GM12878 (cell line): ENCODE measurements at regions not wholly inside any gene's neighbourhood (a gene's known extent, or its start where the extent isn't known, plus 50 kb on each side); places are given as distances from the start of the nearest gene placed in this dataset.

ENCODE experiments used
- ATAC-seq: fragments of 200-7000 bp; cut with Tn5 transposase; 3 replicates; pipeline ENCODE4 v1.9.1; 2020; ENCODE audit warnings: mild to moderate bottlenecking, moderate library complexity
- BruUV-seq: library from RNA; stranded (reverse); fragments of 400-500 nt; replicated peaks from 2 replicates; lab custom pipeline; 2021; lab: Mats Ljungman, UMichigan
- CTCF ChIA-PET: fragments of 300-600 bp; sonication (Branson Sonifier 250); formaldehyde crosslinking; extraction: SDS; loops from one replicate; lab custom pipeline; 2021; ENCODE audit warnings: inconsistent platforms; lab: Yijun Ruan, JAX
- POLR2A ChIA-PET: fragments of 350-600 bp; formaldehyde crosslinking; extraction: SDS; loops from one replicate; lab custom pipeline; 2021; ENCODE audit warnings: inconsistent platforms; lab: Charles Lee
- RAD21 ChIA-PET: fragments of 300-600 bp; sonication (Branson Sonifier 250); formaldehyde crosslinking; loops from one replicate; lab custom pipeline; 2023; ENCODE audit warnings: antibody characterized with exemption; ENCODE audit not compliant: unreplicated experiment; lab: Charles Lee
- SMC1A ChIA-PET: fragments of 300-600 bp; sonication (Branson Sonifier 250); formaldehyde crosslinking; loops from one replicate; lab custom pipeline; 2023; ENCODE audit not compliant: unreplicated experiment, uncharacterized antibody; lab: Charles Lee
- DNase-seq: peaks from one replicate; pipeline ENCODE4 v3.0.0-alpha.2; 2011; ENCODE audit warnings: low read depth, low spot score
- FAIRE-seq: peaks from 3 replicates; lab custom pipeline; 2011; peaks lifted over from hg19 to GRCh38; lab: Jason Lieb, UNC
- H2AFZ ChIP-seq: 2 replicates; pipeline ENCODE4 v1.6.0; 2011; ENCODE audit warnings: low read depth, low read length, control low read depth; ENCODE audit not compliant: control insufficient read depth
- H3K27ac ChIP-seq: 2 replicates; pipeline ENCODE4 v1.5.1; 2011; ENCODE audit warnings: control low read depth; ENCODE audit not compliant: control insufficient read depth, insufficient read depth
- H3K27me3 ChIP-seq, 2 experiments: replicated peaks in 1 of 2; 2 replicates each; pipeline versions ENCODE4 v1.6.0 to v1.6.1; 2011; ENCODE audit warnings: low read length in 1 of 2; ENCODE audit not compliant: control insufficient read depth in 2 of 2, insufficient read depth in 2 of 2
- H3K36me3 ChIP-seq, 2 experiments: 2 replicates each; pipeline ENCODE4 v1.5.1; 2011; ENCODE audit warnings: low read length in 1 of 2; ENCODE audit not compliant: control insufficient read depth in 2 of 2, insufficient read depth in 2 of 2
- H3K4me1 ChIP-seq: 2 replicates; pipeline ENCODE4 v1.6.1; 2011; ENCODE audit warnings: mild to moderate bottlenecking, low read length, moderate library complexity, mixed read lengths; ENCODE audit not compliant: control insufficient read depth, insufficient read depth
- H3K4me2 ChIP-seq: 2 replicates; pipeline ENCODE4 v1.6.0; 2011; ENCODE audit warnings: control low read depth; ENCODE audit not compliant: control insufficient read depth, insufficient read depth
- H3K4me3 ChIP-seq: fragments of 200-600 bp; sonication (generic); 2 replicates; pipeline ENCODE4 v1.5.1; 2016
- H3K79me2 ChIP-seq: 2 replicates; pipeline ENCODE4 v1.6.0; 2011; ENCODE audit warnings: low read length; ENCODE audit not compliant: control insufficient read depth, insufficient read depth
- H3K9ac ChIP-seq: 2 replicates; pipeline ENCODE4 v1.8.0; 2011; ENCODE audit warnings: low read length, control low read depth, mixed read lengths; ENCODE audit not compliant: control insufficient read depth, insufficient read depth
- H3K9me3 ChIP-seq: replicated peaks from 3 replicates; pipeline ENCODE4 v1.5.1; 2011; ENCODE audit warnings: mild to moderate bottlenecking, low read length; ENCODE audit not compliant: control insufficient read depth, insufficient read depth
- H4K20me1 ChIP-seq: 2 replicates; pipeline ENCODE4 v1.6.0; 2011; ENCODE audit not compliant: control insufficient read depth, insufficient read depth
- EZH2 ChIP-seq: IDR thresholded peaks from 2 replicates; pipeline ENCODE4 v1.6.1; 2012; ENCODE audit warnings: low read depth, mild to moderate bottlenecking, control low read depth, inconsistent platforms, low read length, borderline replicate concordance; ENCODE audit not compliant: control insufficient read depth
- HDGF ChIP-seq: fragments of 450-650 bp; IDR thresholded peaks from 2 replicates; pipeline ENCODE4 v1.6.1; 2016; ENCODE audit warnings: antibody characterized with exemption
- IKZF1 ChIP-seq: fragments of 450-650 bp; conservative IDR thresholded peaks from 2 replicates; pipeline ENCODE4 v1.6.1; 2017; ENCODE audit warnings: antibody characterized with exemption, mild to moderate bottlenecking
- KDM1A ChIP-seq: fragments of 200-600 bp; sonication (generic); IDR thresholded peaks from 2 replicates; pipeline ENCODE4 v1.6.1; 2016; ENCODE audit warnings: borderline replicate concordance
- NFYB ChIP-seq: IDR thresholded peaks from 2 replicates; pipeline ENCODE4 v1.6.1; 2011; ENCODE audit warnings: low read depth, mild to moderate bottlenecking, low read length, improper control_type of control experiment, moderate library complexity; ENCODE audit not compliant: insufficient read depth
- PML ChIP-seq: IDR thresholded peaks from 2 replicates; pipeline ENCODE4 v1.6.1; 2012; ENCODE audit warnings: low read length, inconsistent platforms
- RCOR1 ChIP-seq: conservative IDR thresholded peaks from 2 replicates; pipeline ENCODE4 v1.6.1; 2012; ENCODE audit warnings: low read depth, low read length, improper control_type of control experiment
- RFX5 ChIP-seq: IDR thresholded peaks from 2 replicates; pipeline ENCODE4 v1.6.1; 2011; ENCODE audit warnings: low read depth, low read length, improper control_type of control experiment
- RUNX3 ChIP-seq: IDR thresholded peaks from 2 replicates; pipeline ENCODE4 v1.6.1; 2012; ENCODE audit warnings: low read length, inconsistent platforms
- ZNF274 ChIP-seq: IDR thresholded peaks from one replicate; pipeline ENCODE4 v1.8.0; 2011; ENCODE audit not compliant: insufficient read length, insufficient read depth
- ZSCAN29 ChIP-seq: fragments of 450-650 bp; IDR thresholded peaks from 2 replicates; pipeline ENCODE4 v1.6.1; 2017; ENCODE audit warnings: mild to moderate bottlenecking, moderate library complexity
- WGBS: methylation state at CpG from one replicate; pipeline ENCODE4 v1.1.6; 2016; ENCODE audit warnings: low lambda C conversion rate; ENCODE audit not compliant: insufficient replicate concordance, insufficient coverage; ENCODE audit errors: missing lambda C conversion rate; 5-methylcytosine and 5-hydroxymethylcytosine counted together
- in situ Hi-C: fragments of 300-500 bp; cut with MboI; formaldehyde crosslinking; loops from 9 replicates; pipeline ENCODE4 v1.14.3; 2018; ENCODE audit warnings: mixed read lengths
- intact Hi-C: fragments of 100-400 bp; cut with micrococcal nuclease; formaldehyde crosslinking; loops from one replicate; pipeline ENCODE4 v1.14.2; 2022; ENCODE audit not compliant: unreplicated experiment
- TF ChIP-seq, protein P1 (sequence below): IDR thresholded peaks from 2 replicates; pipeline ENCODE4 v1.6.1; 2012; ENCODE audit warnings: low read depth, low read length, improper control_type of control experiment
- TF ChIP-seq, protein P2 (sequence below): IDR thresholded peaks from 2 replicates; pipeline ENCODE4 v1.6.1; 2012; ENCODE audit warnings: low read depth, low read length, improper control_type of control experiment
- TF ChIP-seq, protein P3 (sequence below): fragments of 150-350 bp; IDR thresholded peaks from 2 replicates; pipeline ENCODE4 v1.6.1; 2016; ENCODE audit warnings: low read depth, low read length

DNA sequence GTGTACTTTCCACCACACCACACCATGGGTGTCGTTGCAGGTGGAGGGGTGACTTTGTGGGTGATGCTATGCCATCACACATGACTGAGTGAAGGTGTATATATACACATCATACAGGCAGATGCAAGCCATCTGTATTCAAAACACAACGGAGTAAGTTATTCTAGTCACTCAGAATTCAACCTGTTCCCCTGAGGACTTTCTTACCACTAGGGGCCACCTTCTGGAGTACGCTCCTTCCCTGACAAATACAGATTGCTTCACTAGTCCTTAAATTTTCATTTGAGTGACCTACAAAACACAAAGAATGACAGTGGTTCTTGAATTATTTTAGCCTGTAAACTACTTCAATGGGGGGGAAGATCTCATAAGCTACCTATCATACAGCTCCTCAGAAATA lies 52.8 kb upstream of the NTRK3 start:
- no TSS peak for BruUV-seq
- Histone ChIP-seq H3K27me3 (no peaks in the 10 kb centered on the region), H3K4me3 (no peak overlapping the region), H3K9ac (no peak overlapping the region), H2AFZ (no peak overlapping the region), H4K20me1 (no peaks in the 10 kb centered on the region), H3K36me3 (no peaks in the 10 kb centered on the region), H3K4me1 (no peaks in the 10 kb centered on the region), H3K4me2 (no peak overlapping the region), H3K79me2 (no peaks in the 10 kb centered on the region), H3K27ac (no peak overlapping the region), H3K9me3 (no peaks in the 10 kb centered on the region)
- TF ChIP-seq PML (no peak), IKZF1 (no peak), RFX5 (no peak), ZNF274 (no peak)
- SMC1A ChIA-PET: no interaction called here
- RAD21 ChIA-PET: no interaction called here
- intact Hi-C loops (no loop called here), in situ Hi-C loops (no loop called here)
- CTCF ChIA-PET: no interaction called here
- WGBS: 18% methylated on average over 3 of the region's 3 CpGs
- POLR2A ChIA-PET: no interaction called here
- ATAC-seq (no peak), DNase-seq (no peak), FAIRE-seq (no peak)

DNA sequence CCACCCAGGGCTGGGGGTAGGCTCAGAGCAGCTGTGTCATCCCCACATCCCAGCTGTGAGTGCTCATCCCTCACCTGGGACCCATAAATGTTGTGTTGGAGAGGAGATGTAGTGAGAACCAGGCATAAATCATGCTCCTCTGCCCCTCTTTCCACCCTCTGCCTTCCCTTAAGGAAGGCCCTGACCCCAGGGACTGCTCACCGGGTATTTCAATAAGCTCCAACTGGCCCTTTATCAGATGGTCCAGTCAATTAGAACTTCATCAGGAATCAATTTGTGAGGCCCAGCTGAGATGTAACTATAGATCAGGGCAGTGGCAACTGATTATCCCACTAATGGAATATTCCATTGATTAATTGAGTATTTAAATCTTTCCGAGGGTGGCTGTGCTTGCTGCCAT lies 50.8 kb upstream of the NTRK3 start:
- no peaks in the 10 kb centered on the region for H3K9me3 ChIP-seq
- intact Hi-C loops: no loop called here
- BruUV-seq: no TSS peak
- H2AFZ ChIP-seq: no peak overlapping the region
- in situ Hi-C loops: no loop called here
- no peak for TF ChIP-seq HDGF
- no peak for TF ChIP-seq RUNX3
- TF ChIP-seq, protein P1, sequence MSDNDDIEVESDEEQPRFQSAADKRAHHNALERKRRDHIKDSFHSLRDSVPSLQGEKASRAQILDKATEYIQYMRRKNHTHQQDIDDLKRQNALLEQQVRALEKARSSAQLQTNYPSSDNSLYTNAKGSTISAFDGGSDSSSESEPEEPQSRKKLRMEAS: no peak
- no peak for TF ChIP-seq NFYB
- TF ChIP-seq EZH2: no peak
- TF ChIP-seq IKZF1: no peak
- no peak for TF ChIP-seq KDM1A
- TF ChIP-seq, protein P2, sequence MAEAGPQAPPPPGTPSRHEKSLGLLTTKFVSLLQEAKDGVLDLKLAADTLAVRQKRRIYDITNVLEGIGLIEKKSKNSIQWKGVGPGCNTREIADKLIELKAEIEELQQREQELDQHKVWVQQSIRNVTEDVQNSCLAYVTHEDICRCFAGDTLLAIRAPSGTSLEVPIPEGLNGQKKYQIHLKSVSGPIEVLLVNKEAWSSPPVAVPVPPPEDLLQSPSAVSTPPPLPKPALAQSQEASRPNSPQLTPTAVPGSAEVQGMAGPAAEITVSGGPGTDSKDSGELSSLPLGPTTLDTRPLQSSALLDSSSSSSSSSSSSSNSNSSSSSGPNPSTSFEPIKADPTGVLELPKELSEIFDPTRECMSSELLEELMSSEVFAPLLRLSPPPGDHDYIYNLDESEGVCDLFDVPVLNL: no peak
- TF ChIP-seq RCOR1: no peak
- no peak for TF ChIP-seq ZSCAN29
- TF ChIP-seq, protein P3, sequence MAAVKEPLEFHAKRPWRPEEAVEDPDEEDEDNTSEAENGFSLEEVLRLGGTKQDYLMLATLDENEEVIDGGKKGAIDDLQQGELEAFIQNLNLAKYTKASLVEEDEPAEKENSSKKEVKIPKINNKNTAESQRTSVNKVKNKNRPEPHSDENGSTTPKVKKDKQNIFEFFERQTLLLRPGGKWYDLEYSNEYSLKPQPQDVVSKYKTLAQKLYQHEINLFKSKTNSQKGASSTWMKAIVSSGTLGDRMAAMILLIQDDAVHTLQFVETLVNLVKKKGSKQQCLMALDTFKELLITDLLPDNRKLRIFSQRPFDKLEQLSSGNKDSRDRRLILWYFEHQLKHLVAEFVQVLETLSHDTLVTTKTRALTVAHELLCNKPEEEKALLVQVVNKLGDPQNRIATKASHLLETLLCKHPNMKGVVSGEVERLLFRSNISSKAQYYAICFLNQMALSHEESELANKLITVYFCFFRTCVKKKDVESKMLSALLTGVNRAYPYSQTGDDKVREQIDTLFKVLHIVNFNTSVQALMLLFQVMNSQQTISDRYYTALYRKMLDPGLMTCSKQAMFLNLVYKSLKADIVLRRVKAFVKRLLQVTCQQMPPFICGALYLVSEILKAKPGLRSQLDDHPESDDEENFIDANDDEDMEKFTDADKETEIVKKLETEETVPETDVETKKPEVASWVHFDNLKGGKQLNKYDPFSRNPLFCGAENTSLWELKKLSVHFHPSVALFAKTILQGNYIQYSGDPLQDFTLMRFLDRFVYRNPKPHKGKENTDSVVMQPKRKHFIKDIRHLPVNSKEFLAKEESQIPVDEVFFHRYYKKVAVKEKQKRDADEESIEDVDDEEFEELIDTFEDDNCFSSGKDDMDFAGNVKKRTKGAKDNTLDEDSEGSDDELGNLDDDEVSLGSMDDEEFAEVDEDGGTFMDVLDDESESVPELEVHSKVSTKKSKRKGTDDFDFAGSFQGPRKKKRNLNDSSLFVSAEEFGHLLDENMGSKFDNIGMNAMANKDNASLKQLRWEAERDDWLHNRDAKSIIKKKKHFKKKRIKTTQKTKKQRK: no peak
- ChIA-PET RAD21 (no interaction called here), CTCF (no interaction called here), SMC1A (no interaction called here), POLR2A (no interaction called here)
- no peak overlapping the region for H3K4me2 ChIP-seq
- H3K79me2 ChIP-seq: no peaks in the 10 kb centered on the region
- no peaks in the 10 kb centered on the region for H3K4me1 ChIP-seq
- ATAC-seq: no peak
- H4K20me1 ChIP-seq: no peaks in the 10 kb centered on the region
- H3K4me3 ChIP-seq: no peak overlapping the region
- no peak for DNase-seq
- WGBS: 92% methylated on average over 2 of the region's 2 CpGs
- FAIRE-seq: no peak
- H3K9ac ChIP-seq: no peak overlapping the region
- H3K36me3 ChIP-seq: no peaks in the 10 kb centered on the region
- no peaks in the 10 kb centered on the region for H3K27me3 ChIP-seq
- no peak overlapping the region for H3K27ac ChIP-seq
